HG03342 (cell line): ENCODE measurements at regions not wholly inside any gene's neighbourhood (a gene's known extent, or its start where the extent isn't known, plus 50 kb on each side); places are given as distances from the start of the nearest gene placed in this dataset.

Experiments used
- ATAC-seq: cut with Tn5 transposase; IDR thresholded peaks from one replicate; pipeline ENCODE4 v1.9.1; 2021; ENCODE audit warnings: mild to moderate bottlenecking, moderate library complexity; ENCODE audit not compliant: unreplicated experiment

DNA sequence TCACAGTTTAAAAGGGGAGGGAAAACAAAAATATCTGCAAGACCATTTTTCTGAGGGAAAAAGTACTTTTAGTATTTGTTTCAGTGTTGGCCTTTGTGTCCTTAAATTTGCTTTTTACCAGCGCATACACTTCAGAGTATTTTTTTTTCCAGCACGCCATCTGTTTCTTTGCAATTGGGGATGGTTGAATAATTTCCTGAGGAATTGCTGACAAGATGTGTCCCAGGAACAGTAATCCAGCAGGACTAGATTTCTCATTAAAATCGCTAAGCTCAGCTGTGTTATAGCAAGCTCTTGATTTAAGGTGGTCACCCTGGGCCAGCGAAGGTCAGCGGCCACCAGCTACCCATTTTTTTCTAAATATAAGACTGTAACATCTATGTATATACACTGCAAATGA is 156.9 kb upstream of the RHOBTB1 start:
- ATAC-seq = no peak

DNA sequence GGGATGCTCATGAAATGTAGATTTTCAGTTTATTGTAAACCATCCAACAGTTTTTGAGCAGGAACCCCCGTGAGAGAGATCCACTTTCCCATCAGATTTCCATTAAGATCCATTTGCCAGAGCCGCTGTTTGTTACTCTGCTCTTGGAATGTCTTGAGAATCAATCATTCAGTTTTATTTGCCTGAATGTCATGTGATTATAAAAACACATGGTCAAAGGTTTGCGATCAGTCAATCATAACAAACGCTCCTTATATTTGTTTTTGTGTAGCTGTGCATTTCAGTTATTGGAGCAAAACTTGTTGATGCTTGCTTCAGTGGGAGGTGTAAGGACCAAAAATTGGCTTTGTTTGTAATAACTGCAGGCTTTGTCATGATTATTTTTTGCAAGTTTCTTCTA is 155.8 kb upstream of the RHOBTB1 start:
- ATAC-seq = no peak

GRCh38 chr10:61098966-61099365 is 155.0 kb upstream of the RHOBTB1 start:
- no peak for ATAC-seq

DNA sequence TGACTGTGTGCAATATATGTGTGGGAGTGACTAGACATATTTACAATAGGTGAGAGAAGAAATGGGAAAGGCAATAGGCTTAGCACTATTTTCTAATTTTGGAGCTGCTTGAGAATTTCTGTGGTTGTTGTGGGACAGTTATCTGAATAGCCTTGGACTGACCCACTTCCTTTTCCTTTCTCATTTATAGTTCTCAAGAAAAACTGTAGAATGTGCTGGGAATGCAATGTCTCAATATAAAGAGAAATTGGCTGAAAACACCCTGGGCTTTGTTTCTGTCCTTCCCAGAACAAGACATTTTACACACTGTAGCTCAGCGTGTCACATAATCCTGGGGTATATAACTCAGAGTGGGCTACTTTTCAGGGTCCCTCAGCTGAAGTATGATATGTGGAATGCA is 153.0 kb upstream of the RHOBTB1 start:
- no peak for ATAC-seq

DNA sequence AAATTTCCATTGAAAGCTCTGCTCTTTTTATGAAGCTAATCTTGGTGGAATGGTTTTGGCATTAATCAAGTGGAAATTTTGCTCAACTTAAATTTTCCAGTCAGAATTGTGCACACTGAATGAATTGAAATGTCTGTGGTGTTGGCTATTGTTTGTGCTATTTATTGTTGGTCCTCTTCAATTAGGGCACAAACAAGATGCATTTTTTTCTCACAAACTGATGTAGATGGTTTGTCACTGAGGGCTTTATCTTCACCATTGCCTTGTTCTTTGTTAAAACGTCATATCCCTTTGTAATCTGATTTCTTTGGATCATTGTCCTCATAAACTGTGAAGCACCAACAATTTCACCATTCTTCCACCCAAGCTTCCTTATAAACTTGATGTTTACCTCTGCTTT is 152.1 kb upstream of the RHOBTB1 start:
- no peak for ATAC-seq

DNA sequence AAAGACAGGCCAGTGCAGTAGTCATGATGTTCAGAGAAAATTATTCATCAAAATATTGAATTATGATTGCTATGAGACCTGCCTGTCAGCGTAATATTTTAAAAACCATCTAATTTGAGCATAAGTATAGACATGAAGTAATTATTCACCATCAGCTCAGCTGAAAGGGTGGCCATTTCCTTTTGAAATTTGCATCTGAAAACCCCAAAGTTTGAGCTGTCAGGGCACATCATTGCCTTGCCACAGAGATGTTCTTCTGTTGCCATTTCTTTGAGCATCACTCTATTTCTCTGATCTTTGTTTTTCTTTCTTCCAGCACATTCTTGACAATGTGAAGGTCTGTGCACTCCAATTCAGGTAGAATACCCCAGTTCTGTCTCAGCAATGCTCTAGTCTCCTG is 147.5 kb upstream of the RHOBTB1 start:
- ATAC-seq = no peak

DNA sequence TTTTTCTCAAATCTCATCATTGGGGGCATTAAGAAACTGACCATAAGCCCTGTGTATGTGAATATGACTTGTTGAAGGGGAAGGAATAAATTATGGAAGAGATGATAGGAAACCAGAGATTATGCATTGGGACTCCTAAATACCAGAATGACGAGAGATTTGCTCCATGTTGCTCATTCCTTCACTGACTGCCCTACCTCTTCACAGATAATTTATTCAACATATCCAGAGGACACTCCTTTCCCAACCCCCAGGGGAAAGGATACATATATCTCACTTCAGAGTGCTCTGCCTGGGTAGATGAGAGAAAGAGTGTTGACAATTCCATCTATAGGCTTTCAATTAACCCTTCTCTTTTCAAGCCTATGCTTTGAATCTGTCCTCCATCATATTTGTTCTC is 145.3 kb upstream of the RHOBTB1 start:
- ATAC-seq = no peak

DNA sequence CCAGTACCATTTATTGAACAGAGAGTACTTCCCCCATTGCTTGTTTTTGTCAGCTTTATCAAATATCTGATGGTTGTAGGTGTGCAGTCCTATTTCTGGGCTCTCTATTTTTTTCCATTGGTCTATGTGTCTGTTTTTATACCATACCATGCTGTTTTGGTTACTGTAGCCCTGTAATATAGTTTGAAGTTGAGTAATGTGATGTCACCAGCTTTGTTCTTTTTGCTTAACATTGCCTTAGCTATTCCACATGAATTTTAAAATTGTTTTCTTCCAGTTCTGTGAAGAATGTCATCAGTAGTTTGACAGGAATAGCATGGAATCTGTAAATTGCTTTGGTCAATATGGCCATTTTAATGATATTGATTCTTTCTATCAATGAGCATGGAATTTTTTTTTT is 140.5 kb upstream of the RHOBTB1 start:
- ATAC-seq = no peak

GRCh38 chr10:61081301-61081700 is 137.3 kb upstream of the RHOBTB1 start:
- ATAC-seq = no peak

DNA sequence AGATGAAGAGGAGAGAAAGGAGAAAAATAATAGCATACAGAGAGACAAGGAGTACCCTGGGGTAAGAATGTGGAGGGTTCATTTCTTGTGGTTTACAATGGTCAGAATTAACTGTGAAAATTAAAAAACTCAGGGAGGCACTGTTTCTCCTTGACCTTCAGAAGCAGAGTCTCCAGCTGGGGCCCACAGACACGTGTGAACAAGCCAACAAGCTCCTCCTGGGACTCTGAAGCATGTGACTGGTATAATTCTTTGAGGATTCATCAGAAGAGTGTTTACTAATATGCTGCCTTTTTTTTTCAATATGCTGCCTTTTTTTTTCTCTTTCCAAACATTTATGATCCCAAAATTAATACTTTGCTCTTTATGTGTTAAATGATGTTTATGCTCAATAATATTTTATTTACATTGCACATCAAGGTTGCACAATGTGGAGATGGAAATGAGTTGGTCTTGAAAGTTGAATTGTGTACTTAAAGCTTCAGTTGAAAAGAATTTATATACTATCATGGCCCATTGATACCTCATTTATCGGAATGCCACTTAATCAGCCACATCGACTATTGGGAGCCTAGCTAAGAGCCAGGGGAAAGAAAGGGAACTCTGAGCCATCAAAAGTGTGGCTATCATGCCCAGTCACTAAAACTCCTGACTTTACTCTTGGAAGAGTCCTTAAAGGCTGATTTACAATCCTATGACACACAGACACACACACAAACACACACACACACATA is 134.7 kb upstream of the RHOBTB1 start:
- ATAC-seq = no peak

- ATAC-seq = no peak
These were observed 132.7 kb upstream of the RHOBTB1 start for GRCh38 chr10:61076572-61077114.

DNA sequence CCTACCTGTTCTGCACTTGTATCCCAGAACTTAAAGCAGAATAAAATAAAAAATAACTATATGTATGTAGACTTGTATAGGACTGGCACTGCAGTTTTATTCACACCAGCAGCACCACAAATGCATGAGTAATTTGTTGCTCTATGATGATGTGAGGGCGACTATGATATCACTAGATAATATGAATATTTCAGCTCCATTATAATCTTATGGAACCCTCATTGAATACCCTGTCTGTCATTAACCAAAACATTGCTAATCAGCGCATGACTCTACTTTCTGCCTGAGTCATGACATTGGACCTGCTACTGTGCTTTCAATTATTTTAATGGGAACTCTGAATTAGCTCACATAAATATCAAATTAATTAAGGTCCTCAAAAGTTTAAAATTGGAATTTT is 129.4 kb upstream of the RHOBTB1 start:
- ATAC-seq = no peak

- ATAC-seq = no peak
These were observed 127.6 kb upstream of the RHOBTB1 start for GRCh38 chr10:61071580-61071979.

GRCh38 chr10:61068471-61068870 is 124.5 kb upstream of the RHOBTB1 start:
- no peak for ATAC-seq

- ATAC-seq = no peak
These were observed 123.8 kb upstream of the RHOBTB1 start for GRCh38 chr10:61067671-61068336.

DNA sequence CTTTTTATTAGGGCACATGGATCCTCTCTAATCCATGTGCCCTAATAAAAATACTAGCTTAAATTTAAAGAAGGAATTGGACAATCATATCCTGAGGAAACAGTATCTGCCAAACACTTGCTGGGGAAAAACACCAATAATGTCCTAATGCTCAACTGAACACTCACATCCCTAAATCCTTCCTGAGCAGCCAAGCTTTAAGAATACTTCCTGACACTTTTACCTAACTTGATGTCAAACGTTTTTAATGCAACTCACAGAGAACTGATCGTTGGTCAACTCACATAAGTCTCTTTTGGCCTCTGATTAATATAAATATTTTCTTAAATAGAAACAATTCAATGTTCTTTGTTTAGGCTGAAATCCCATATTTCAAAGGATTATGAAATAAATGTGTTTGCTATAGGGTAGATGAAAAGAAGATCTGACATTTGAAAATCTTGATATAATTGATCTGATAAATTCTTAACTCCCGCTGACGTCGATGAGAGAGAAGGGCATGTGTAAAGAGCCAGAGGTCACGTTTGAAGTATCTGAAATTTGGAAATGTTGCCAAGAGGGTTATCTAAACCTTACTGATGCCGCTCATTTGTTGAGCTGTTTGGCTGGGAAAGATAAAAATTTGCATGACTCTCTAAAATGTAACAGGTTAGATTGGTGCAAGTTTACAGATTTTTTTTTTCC is 122.8 kb upstream of the RHOBTB1 start:
- no peak for ATAC-seq

DNA sequence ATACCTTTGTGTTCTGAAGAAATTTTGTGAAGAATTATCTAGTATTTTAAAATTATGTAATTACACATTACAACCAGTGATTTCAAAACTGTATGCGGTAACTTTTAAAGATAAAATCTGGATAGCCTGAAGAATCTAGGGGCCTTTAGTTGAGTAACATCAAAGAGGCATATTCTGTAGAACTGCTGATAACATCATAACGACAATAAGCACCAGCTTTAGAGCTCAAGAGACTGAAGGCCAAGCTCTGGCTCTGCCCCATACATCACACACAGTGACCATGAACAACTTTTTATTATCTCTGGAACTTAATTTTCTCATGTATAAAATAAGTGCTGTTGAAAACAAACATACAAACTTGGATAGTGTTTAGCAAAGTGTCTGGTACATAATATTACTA is 121.1 kb upstream of the RHOBTB1 start:
- no peak for ATAC-seq

- ATAC-seq = no peak
These were observed 120.4 kb upstream of the RHOBTB1 start for GRCh38 chr10:61064356-61064755.

GRCh38 chr10:61063901-61064300 is 119.9 kb upstream of the RHOBTB1 start:
- ATAC-seq = no peak

DNA sequence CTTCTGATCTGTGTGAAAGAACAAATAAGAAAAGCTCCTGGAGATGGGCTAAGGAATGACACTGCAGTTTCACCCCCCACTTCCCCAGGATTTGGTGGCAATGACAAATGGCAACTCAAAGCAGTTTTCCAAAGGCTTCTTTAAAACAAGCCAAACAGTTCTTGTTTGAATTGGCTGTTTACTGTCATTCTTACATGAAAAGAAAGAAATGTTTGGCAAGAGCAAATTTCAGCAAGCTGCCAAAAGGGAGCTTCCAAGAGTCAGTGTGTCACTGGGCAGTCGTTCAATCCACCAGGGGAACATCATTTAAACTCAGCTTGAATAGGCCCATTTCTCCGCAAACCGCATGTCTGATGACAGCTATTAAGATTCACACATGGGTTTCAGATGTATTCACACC is 119.0 kb upstream of the RHOBTB1 start:
- ATAC-seq = no peak

DNA sequence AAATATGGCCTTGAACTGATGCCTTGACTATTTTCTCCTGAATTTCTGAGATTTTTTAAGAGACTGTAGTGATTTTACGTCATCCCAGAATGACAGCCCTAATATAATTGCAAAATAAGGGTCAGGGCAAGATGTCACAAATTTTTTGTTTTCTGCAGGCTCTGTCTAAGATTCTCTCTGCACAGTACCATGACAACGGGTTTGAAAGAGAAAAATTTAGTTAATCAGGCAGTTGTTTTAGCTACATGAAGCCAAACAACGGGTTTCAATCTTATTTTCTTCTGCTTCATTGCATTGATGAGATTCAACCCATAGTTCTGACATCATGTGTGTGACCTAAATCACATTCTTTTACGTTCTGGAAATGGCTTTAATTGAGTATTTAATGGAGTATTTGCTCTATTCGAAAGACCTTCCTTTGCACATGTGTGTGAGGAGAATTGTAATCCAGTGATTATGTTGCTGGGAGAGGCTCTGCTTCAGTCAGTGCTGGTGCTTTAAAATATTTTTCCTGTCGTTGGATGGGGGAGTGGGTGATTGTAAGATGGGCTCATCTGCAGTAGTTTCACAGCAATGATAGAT is 118.0 kb upstream of the RHOBTB1 start:
- no peak for ATAC-seq

- ATAC-seq = no peak
These were observed 115.7 kb upstream of the RHOBTB1 start for GRCh38 chr10:61059636-61060035.
